ENCODE measurements at regions not wholly inside any gene's neighbourhood (a gene's known extent, or its start where the extent isn't known, plus 50 kb on each side); places are given as distances from the start of the nearest gene placed in this dataset.

DNA sequence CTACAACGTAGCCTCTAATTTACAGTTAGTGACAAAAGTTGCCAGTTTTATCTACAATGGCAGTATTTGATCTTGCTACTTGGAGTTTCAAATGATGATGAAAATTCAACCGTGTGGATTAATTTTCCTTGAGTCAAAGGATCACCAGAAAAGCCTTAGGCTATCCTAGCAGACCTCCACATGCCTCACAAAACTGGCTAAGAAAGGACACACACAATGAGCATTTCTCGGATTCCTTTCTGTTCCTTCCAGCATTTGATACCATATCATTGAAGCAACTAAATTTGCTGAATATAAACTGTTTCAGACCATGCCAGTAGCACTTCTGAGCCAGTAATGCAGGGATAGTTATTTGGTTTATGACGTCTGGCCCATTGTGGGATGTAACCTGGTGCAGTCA is 587.4 kb upstream of the MDFIC2 start:
- intact Hi-C loops (cut with DNase I), result no loop called here
- no peak for DNase-seq (ENCODE audit: low spot score)
- no peak overlapping the region for H3K4me3 ChIP-seq
- H3K9me3 ChIP-seq, result no peaks in the 10 kb centered on the region
- no peaks in the 10 kb centered on the region for H3K36me3 ChIP-seq
- no peaks in the 10 kb centered on the region for H3K4me1 ChIP-seq (replicated peaks)
- WGBS, result 77% methylated on average over 4 of the region's 4 CpGs
- TF ChIP-seq POLR2AphosphoS5 (IDR thresholded peaks at IDR 0.05) (no peak), POLR2A (IDR thresholded peaks at IDR 0.05) (no peak)
- TF ChIP-seq, protein P1, sequence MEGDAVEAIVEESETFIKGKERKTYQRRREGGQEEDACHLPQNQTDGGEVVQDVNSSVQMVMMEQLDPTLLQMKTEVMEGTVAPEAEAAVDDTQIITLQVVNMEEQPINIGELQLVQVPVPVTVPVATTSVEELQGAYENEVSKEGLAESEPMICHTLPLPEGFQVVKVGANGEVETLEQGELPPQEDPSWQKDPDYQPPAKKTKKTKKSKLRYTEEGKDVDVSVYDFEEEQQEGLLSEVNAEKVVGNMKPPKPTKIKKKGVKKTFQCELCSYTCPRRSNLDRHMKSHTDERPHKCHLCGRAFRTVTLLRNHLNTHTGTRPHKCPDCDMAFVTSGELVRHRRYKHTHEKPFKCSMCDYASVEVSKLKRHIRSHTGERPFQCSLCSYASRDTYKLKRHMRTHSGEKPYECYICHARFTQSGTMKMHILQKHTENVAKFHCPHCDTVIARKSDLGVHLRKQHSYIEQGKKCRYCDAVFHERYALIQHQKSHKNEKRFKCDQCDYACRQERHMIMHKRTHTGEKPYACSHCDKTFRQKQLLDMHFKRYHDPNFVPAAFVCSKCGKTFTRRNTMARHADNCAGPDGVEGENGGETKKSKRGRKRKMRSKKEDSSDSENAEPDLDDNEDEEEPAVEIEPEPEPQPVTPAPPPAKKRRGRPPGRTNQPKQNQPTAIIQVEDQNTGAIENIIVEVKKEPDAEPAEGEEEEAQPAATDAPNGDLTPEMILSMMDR (IDR thresholded peaks at IDR 0.05), result no peak
- no peaks in the 10 kb centered on the region for H3K27me3 ChIP-seq (replicated peaks; ENCODE audit: insufficient read depth)
- no peak overlapping the region for H3K27ac ChIP-seq

DNA sequence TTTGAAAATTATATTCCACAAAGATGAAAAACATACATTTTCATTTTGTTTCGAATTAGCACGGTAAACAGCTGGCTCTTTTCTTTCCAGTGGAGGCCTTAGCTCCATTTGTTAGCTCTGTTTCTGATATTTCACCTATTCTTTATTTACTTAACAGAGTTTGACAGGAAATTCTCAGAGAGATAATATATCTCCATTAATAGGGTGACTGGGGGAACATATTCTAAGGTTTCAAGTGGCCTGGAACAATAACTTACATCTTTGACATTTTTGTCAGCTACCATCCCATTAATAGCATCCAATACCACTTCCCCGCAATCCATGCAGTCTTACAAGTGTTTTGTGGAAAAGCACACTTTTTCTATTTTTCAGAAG is 577.6 kb upstream of the MDFIC2 start:
- 82% methylated on average over 3 of the region's 3 CpGs for WGBS
- no peak overlapping the region for H3K4me3 ChIP-seq
- H3K27ac ChIP-seq, result no peak overlapping the region
- no peak for TF ChIP-seq POLR2A (IDR thresholded peaks at IDR 0.05)
- no peak for TF ChIP-seq POLR2AphosphoS5 (IDR thresholded peaks at IDR 0.05)
- TF ChIP-seq, protein P1 (IDR thresholded peaks at IDR 0.05), result no peak
- intact Hi-C loops (cut with DNase I), result no loop called here
- no peaks in the 10 kb centered on the region for H3K4me1 ChIP-seq (replicated peaks)
- H3K9me3 ChIP-seq, result no peaks in the 10 kb centered on the region
- no peaks in the 10 kb centered on the region for H3K27me3 ChIP-seq (replicated peaks; ENCODE audit: insufficient read depth)
- no peak for DNase-seq (ENCODE audit: low spot score)
- no peaks in the 10 kb centered on the region for H3K36me3 ChIP-seq

DNA sequence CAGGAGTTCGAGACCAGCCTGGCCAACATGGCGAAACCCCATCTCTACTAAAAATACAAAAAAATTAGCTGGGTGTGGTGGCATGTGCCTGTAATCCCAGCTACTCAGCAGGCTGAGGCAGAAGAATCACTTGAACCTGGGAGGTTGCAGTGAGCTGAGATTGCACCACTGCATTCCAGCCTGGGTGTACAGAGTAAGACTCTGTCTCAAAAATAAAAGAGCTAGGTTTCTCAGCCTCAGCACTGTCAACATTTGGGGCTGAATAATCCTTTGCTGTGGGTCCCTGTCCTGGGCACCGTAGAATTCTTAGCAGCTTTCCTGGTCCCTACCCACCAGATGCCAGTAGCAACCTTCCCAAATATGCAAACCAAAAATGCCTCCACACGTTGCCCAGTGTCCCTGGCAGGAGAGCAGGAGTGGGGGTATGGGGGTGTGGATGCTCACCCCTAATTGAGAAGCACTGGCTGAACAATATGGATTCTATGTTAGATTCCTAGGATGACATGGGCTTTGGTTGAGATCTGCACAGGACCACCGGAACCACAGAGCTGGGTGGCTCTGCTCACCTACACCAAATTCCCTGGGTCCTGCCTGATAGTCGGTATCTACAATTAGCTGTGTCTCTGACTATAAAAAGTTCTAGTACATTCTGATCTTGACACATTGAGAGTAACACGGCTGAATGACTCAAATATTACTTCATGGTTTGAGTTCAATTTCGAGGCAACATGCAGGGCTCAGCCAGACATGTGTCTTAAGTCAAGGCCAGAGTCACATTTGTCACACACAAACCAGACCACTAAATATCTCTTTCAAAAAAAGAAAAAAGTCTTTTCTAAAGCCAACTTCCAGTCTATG is 577.0 kb upstream of the MDFIC2 start:
- TF ChIP-seq, protein P1 (IDR thresholded peaks at IDR 0.05), result no peak
- TF ChIP-seq POLR2A (IDR thresholded peaks at IDR 0.05) (no peak), POLR2AphosphoS5 (IDR thresholded peaks at IDR 0.05) (no peak)
- Histone ChIP-seq H3K4me1 (replicated peaks) (no peaks in the 10 kb centered on the region), H3K36me3 (no peaks in the 10 kb centered on the region), H3K27ac (no peak overlapping the region), H3K9me3 (no peaks in the 10 kb centered on the region), H3K27me3 (replicated peaks; ENCODE audit: insufficient read depth) (no peaks in the 10 kb centered on the region), H3K4me3 (no peak overlapping the region)
- no peak for DNase-seq (ENCODE audit: low spot score)
- 67% methylated on average over 8 of the region's 8 CpGs for WGBS
- intact Hi-C loops (cut with DNase I), result no loop called here

DNA sequence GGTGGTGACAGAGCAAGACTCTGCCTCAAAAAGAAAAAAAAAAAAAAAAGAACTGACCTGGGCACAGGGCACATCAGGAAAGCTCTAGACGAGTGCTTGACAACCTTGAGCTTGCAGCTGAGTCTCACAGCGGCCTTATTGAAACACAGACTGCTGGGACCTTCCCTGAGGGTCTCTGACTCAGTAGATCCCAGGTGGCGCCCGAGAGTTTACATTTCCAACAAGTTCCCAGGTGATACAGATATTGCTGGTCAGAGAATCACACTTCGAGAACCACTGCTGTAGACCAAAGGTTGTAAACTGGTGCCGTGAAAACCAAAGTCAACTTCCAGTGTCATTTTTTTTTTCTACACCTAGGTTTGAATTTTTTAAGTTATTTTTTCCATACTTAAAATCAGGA is 573.2 kb upstream of the MDFIC2 start:
- DNase-seq (ENCODE audit: low spot score), result no peak
- Histone ChIP-seq H3K27ac (no peak overlapping the region), H3K4me1 (replicated peaks) (no peaks in the 10 kb centered on the region), H3K27me3 (replicated peaks; ENCODE audit: insufficient read depth) (no peaks in the 10 kb centered on the region), H3K36me3 (no peaks in the 10 kb centered on the region), H3K9me3 (no peaks in the 10 kb centered on the region), H3K4me3 (no peak overlapping the region)
- no peak for TF ChIP-seq POLR2A (IDR thresholded peaks at IDR 0.05)
- TF ChIP-seq, protein P1 (IDR thresholded peaks at IDR 0.05), result no peak
- no peak for TF ChIP-seq POLR2AphosphoS5 (IDR thresholded peaks at IDR 0.05)
- WGBS, result 96% methylated on average over 6 of the region's 6 CpGs
- intact Hi-C loops (cut with DNase I), result no loop called here

DNA sequence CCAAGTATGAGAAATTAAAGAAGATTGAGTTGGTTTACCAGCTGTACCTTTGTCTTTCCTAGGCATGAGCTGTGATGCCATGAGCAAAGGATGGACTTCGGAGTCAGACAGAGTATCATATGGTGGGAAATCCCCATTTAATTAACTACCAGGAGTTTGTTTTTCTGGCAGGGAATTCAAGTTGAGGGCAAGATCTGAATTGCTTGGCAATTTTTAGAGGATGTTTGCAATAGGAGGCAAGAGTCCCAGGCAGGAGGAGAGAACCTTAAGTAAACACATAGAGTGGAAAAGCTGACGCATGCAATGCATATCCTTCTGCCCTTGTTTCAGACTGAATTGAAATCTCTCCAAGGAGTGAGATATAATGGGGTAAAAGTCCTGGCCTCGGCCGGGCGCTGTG is 569.7 kb upstream of the MDFIC2 start:
- H3K27ac ChIP-seq, result no peak overlapping the region
- no peak for TF ChIP-seq POLR2AphosphoS5 (IDR thresholded peaks at IDR 0.05)
- TF ChIP-seq POLR2A (IDR thresholded peaks at IDR 0.05), result no peak
- TF ChIP-seq, protein P1 (IDR thresholded peaks at IDR 0.05), result no peak
- no peak for DNase-seq (ENCODE audit: low spot score)
- WGBS, result 71% methylated on average over 5 of the region's 5 CpGs
- no peaks in the 10 kb centered on the region for H3K9me3 ChIP-seq
- H3K4me1 ChIP-seq (replicated peaks), result no peaks in the 10 kb centered on the region
- intact Hi-C loops (cut with DNase I), result no loop called here
- H3K27me3 ChIP-seq (replicated peaks; ENCODE audit: insufficient read depth), result no peaks in the 10 kb centered on the region
- no peaks in the 10 kb centered on the region for H3K36me3 ChIP-seq
- no peak overlapping the region for H3K4me3 ChIP-seq
